Neural cell (in vitro differentiated cells): ENCODE measurements at regions not wholly inside any gene's neighbourhood (a gene's known extent, or its start where the extent isn't known, plus 50 kb on each side); places are given as distances from the start of the nearest gene placed in this dataset.

ENCODE experiments used
- H2AFZ ChIP-seq: fragments of 200-600, 300-800 bp; sonication (generic), shearing (Covaris generic); 2 replicates; pipeline ENCODE4 v1.6.0; 2014; ENCODE audit warnings: low read depth, mild to moderate bottlenecking, antibody characterized with exemption, low read length, moderate library complexity
- H3F3A ChIP-seq: fragments of 200-600 bp; shearing (Covaris generic); 2 replicates; pipeline ENCODE4 v1.6.1; 2016; ENCODE audit warnings: mild to moderate bottlenecking, moderate library complexity, mixed read lengths, antibody characterized with exemption, low read length; ENCODE audit not compliant: insufficient read depth, poor library complexity, severe bottlenecking
- H3K27ac ChIP-seq: fragments of 200-600, 300-800 bp; sonication (generic), shearing (Covaris generic); 2 replicates; pipeline ENCODE4 v1.5.1; 2014; ENCODE audit warnings: mild to moderate bottlenecking, low read length, moderate library complexity
- H3K27me3 ChIP-seq: fragments of 300-800, 200-600 bp; sonication (generic), shearing (Covaris generic); 2 replicates; pipeline ENCODE4 v1.6.0; 2014; ENCODE audit warnings: mild to moderate bottlenecking, low read depth, low read length, moderate library complexity; ENCODE audit not compliant: insufficient read depth
- H3K36me3 ChIP-seq: fragments of 300-800, 200-600 bp; sonication (generic), shearing (Covaris generic); 2 replicates; pipeline ENCODE4 v1.5.1; 2014; ENCODE audit warnings: mild to moderate bottlenecking, antibody characterized with exemption, low read length, moderate library complexity; ENCODE audit not compliant: insufficient read depth
- H3K4me2 ChIP-seq: fragments of 300-800, 200-600 bp; sonication (generic), shearing (Covaris generic); 2 replicates; pipeline ENCODE4 v1.6.0; 2014; ENCODE audit warnings: mild to moderate bottlenecking, low read length
- H3K4me3 ChIP-seq: fragments of 300-800, 200-600 bp; sonication (generic), shearing (Covaris generic); 2 replicates; pipeline ENCODE4 v1.5.1; 2014; ENCODE audit warnings: mild to moderate bottlenecking, low read length, moderate library complexity
- H3K79me2 ChIP-seq: fragments of 200-600 bp; shearing (Covaris generic); replicated peaks from 2 replicates; pipeline ENCODE4 v1.6.0; 2014; ENCODE audit warnings: mild to moderate bottlenecking, low read length, moderate library complexity; ENCODE audit not compliant: insufficient read depth
- H3K9ac ChIP-seq: fragments of 300-800, 200-600 bp; sonication (generic), shearing (Covaris generic); 2 replicates; pipeline ENCODE4 v1.6.1; 2016; ENCODE audit warnings: mild to moderate bottlenecking, low read length, mixed read lengths
- H3K9me2 ChIP-seq: fragments of 200-600 bp; shearing (Covaris generic); 2 replicates; pipeline ENCODE4 v1.6.1; 2016; ENCODE audit warnings: mild to moderate bottlenecking, low read length, mixed read lengths; ENCODE audit not compliant: insufficient read depth
- H3K9me3 ChIP-seq: fragments of 200-600, 300-800 bp; sonication (generic), shearing (Covaris generic); 2 replicates; pipeline ENCODE4 v1.6.1; 2016; ENCODE audit warnings: mild to moderate bottlenecking, mixed run types, low read length, moderate library complexity, mixed read lengths
- H4K20me1 ChIP-seq: fragments of 200-600 bp; shearing (Covaris generic); 2 replicates; pipeline ENCODE4 v1.6.1; 2016; ENCODE audit warnings: mild to moderate bottlenecking, mixed run types; ENCODE audit not compliant: insufficient read depth
- EP300 ChIP-seq: fragments of 450-650 bp; conservative IDR thresholded peaks from 2 replicates; pipeline ENCODE4 v1.6.1; 2014; ENCODE audit warnings: antibody characterized with exemption, mild to moderate bottlenecking, moderate library complexity; ENCODE audit not compliant: poor library complexity, severe bottlenecking
- EZH2 ChIP-seq: fragments of 200-600, 300-800 bp; shearing (Covaris generic), sonication (generic); IDR thresholded peaks from 2 replicates; pipeline ENCODE4 v1.6.1; 2014; ENCODE audit warnings: antibody characterized with exemption, low read length, borderline replicate concordance, mild to moderate bottlenecking; ENCODE audit not compliant: insufficient read depth, poor library complexity, severe bottlenecking
- MXI1 ChIP-seq: fragments of 450-650 bp; conservative IDR thresholded peaks from 2 replicates; pipeline ENCODE4 v1.6.1; 2014; ENCODE audit warnings: antibody characterized with exemption, mild to moderate bottlenecking; ENCODE audit not compliant: poor library complexity, severe bottlenecking
- POLR2AphosphoS5 ChIP-seq: IDR thresholded peaks from 2 replicates; pipeline ENCODE4 v1.6.1; 2012
- RAD21 ChIP-seq: fragments of 450-650 bp; conservative IDR thresholded peaks from 2 replicates; pipeline ENCODE4 v1.6.1; 2014; ENCODE audit warnings: antibody characterized with exemption, mild to moderate bottlenecking, moderate library complexity
- REST ChIP-seq: IDR thresholded peaks from 2 replicates; pipeline ENCODE4 v1.6.1; 2012; ENCODE audit warnings: borderline replicate concordance
- SMC3 ChIP-seq: fragments of 450-650 bp; conservative IDR thresholded peaks from 2 replicates; pipeline ENCODE4 v1.6.1; 2014; ENCODE audit warnings: antibody characterized with exemption, mild to moderate bottlenecking, moderate library complexity; ENCODE audit not compliant: poor library complexity
- TAF1 ChIP-seq: IDR thresholded peaks from 2 replicates; pipeline ENCODE4 v1.6.1; 2012; ENCODE audit warnings: low read depth
- TF ChIP-seq, protein P1 (sequence below): fragments of 450-650 bp; IDR thresholded peaks from 2 replicates; pipeline ENCODE4 v1.5.1; 2014; ENCODE audit warnings: antibody characterized with exemption, mild to moderate bottlenecking, moderate library complexity; ENCODE audit not compliant: poor library complexity, severe bottlenecking

DNA sequence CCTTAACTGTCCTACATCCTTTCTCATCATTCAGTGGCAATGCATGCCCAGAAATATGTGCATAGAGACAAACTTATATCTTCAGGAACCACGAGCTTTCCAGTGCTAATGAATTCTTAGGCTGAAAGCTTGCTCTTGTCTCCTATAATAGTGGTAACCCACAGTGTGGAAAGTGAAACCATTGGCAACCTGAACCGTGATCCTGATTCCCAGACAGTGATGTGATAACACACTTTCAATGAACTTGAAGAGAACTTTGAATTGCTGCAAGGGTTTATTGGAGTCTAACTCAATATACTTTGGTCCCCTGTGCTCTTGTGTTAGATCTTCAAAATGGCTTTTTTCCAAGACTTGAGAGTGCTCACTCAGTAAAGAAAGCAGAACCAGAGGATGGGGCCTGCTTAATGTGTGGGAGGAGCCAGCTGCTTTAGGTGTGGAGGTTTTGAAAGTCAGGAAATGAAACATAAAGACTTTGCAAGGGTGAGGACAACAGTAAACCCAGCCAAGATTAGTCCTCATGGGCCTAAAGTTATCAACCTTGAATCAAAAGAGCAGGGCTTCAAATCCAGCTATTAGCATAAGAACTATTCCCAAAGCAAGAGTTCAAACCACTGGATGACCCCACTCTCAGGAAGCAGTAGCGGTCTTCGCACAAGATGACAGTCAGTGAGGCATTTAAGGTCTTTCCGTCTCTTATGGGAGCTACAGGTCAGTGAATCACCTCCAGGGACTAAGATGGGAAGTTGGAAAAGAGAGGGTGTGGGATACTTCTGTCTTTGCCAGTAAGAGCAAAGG lies 332.4 kb upstream of the NRP1 start:
- Histone ChIP-seq H4K20me1 (no peaks in the 10 kb centered on the region), H3K79me2 (no peaks in the 10 kb centered on the region), H3K36me3 (no peaks in the 10 kb centered on the region), H3K9me3 (no peaks in the 10 kb centered on the region), H2AFZ (no peak overlapping the region), H3K4me3 (no peak overlapping the region), H3K27me3 (no peaks in the 10 kb centered on the region), H3K9me2 (no peaks in the 10 kb centered on the region), H3K27ac (no peak overlapping the region), H3K9ac (no peak overlapping the region), H3F3A (no peaks in the 10 kb centered on the region), H3K4me2 (no peak overlapping the region)
- TF ChIP-seq SMC3 (no peak), RAD21 (no peak), MXI1 (no peak), EZH2 (no peak), EP300 (no peak), REST (no peak), TAF1 (no peak), POLR2AphosphoS5 (no peak)
- TF ChIP-seq, protein P1, sequence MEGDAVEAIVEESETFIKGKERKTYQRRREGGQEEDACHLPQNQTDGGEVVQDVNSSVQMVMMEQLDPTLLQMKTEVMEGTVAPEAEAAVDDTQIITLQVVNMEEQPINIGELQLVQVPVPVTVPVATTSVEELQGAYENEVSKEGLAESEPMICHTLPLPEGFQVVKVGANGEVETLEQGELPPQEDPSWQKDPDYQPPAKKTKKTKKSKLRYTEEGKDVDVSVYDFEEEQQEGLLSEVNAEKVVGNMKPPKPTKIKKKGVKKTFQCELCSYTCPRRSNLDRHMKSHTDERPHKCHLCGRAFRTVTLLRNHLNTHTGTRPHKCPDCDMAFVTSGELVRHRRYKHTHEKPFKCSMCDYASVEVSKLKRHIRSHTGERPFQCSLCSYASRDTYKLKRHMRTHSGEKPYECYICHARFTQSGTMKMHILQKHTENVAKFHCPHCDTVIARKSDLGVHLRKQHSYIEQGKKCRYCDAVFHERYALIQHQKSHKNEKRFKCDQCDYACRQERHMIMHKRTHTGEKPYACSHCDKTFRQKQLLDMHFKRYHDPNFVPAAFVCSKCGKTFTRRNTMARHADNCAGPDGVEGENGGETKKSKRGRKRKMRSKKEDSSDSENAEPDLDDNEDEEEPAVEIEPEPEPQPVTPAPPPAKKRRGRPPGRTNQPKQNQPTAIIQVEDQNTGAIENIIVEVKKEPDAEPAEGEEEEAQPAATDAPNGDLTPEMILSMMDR, result no peak

GRCh38 chr10:33665501-33665900 lies 331.0 kb upstream of the NRP1 start:
- H3K9ac ChIP-seq, result no peak overlapping the region
- H3K36me3 ChIP-seq, result no peaks in the 10 kb centered on the region

More at GRCh38 chr10:33665501-33665900, 331.0 kb upstream of the NRP1 start:
- no peaks in the 10 kb centered on the region for H3K79me2 ChIP-seq
- H3K4me2 ChIP-seq, result no peak overlapping the region
- no peaks in the 10 kb centered on the region for H3K9me3 ChIP-seq
- H4K20me1 ChIP-seq, result no peaks in the 10 kb centered on the region
- H3K27ac ChIP-seq, result no peak overlapping the region
- no peaks in the 10 kb centered on the region for H3K27me3 ChIP-seq
- no peaks in the 10 kb centered on the region for H3K9me2 ChIP-seq
- TF ChIP-seq TAF1, result no peak
- TF ChIP-seq, protein P1, result no peak
- TF ChIP-seq REST, result no peak
- TF ChIP-seq EZH2, result no peak
- no peak for TF ChIP-seq POLR2AphosphoS5
- TF ChIP-seq SMC3, result no peak
- H3K4me3 ChIP-seq, result no peak overlapping the region
- H2AFZ ChIP-seq, result no peak overlapping the region
- H3F3A ChIP-seq, result no peaks in the 10 kb centered on the region
